ENCODE measurements at regions not wholly inside any gene's neighbourhood (a gene's known extent, or its start where the extent isn't known, plus 50 kb on each side); places are given as distances from the start of the nearest gene placed in this dataset.

- DNase-seq, result no peak
Observed at GRCh38 chr10:62919776-62920175, 103.6 kb upstream of the EGR2 start.

DNA sequence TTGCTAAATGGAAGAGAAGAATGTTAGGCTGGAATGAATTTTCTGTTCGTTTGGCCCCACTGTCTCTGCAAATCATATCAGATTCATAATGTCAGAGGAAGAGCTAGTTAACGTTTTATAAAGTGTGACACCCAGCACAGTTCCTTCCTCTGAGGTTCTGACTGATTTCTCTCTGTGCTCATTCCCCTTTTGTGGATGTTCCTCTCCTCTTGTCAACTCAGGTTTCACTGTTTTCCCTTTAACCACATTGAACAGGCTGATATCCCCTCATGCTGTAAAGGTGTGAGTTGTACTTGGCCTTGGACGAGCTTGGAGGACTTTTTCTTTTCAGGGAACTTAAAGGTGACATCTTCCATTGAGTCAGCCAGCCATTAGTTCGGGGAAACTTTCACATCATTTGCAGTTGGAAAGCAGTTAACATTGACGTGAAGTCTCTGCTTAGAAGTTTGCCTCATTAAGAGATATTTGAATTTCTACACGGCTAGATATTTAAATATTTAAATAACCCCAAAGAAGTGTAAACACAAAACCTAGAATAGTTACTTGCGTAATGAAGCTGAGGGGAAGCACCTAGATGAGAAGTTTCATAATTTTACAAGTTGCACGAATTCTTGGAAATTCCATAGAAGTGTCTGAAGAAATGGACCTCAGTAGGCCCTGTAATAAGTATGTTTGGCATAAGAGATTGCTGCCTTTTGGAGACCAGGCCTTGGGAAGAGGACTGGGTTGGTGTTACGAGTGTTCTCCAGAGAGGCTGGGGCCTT is 101.5 kb upstream of the EGR2 start:
- DNase-seq, result no peak

DNA sequence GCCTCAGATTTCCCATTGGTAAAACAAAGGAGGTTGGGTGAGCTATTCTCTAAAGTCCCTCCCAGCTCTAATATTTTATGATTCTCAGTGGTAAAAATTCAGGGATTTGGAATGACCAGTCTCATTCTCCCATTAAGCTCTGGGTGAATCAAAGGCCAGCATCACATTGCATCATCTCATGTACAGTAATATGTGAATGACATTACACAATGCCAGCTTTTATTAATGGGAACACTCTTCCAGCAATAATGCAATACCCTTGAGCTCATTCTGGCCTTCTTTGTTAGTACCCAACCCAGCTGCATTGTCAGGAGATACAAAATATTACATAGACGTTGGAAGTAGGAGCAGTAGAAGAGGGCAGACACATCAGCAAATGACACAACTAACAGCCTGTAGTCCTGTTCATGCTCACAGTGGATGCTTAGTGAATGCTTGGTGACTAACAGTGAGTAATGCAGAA is 100.0 kb upstream of the EGR2 start:
- no peak for DNase-seq

GRCh38 chr10:62915158-62915557 is 99.0 kb upstream of the EGR2 start:
- no peak for DNase-seq

- DNase-seq, result no peak
Observed at GRCh38 chr10:62912086-62912485, 95.9 kb upstream of the EGR2 start.

DNA sequence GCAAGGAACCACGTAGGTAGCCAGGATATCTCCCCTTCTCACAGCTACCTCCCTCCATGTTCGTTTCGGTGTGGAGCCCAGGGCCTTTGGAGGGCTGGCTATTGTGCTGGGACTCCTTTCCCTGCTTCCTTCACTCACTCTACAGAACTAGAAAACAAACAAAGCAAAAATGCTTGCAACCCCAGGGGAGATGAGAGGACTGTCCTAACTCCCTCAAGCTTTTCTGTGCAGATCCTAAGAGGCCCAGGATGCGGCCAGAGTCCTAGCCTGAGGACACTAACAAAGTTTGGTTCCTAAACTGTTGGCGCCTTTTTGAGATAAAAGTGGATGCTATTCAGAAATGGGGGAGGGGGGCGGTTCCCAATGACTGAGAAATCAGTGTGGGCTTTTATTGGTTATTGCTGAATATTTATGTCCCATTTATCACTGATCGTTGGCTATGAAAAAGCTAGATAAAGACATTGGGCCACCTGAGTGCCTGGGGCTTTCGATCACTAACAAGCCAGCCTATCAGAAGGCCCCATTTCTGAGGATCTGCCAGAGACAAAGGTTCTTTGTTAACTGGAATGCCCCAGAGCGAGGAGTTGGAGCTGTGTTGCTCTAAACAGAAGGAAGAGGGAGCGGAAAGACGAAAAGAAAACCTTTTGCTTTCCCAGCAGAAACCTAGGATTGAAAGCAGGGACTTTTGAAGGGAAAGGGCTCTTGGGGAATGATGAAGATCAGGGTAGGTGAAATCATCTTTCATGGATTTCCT is 95.2 kb upstream of the EGR2 start:
- no peak for DNase-seq

GRCh38 chr10:62907470-62908212 is 91.5 kb upstream of the EGR2 start:
- no peak for DNase-seq

GRCh38 chr10:62904281-62904875 is 88.2 kb upstream of the EGR2 start:
- no peak for DNase-seq

GRCh38 chr10:62903828-62904227 is 87.7 kb upstream of the EGR2 start:
- DNase-seq, result no peak

- no peak for DNase-seq
Observed at GRCh38 chr10:62900829-62901571, 84.8 kb upstream of the EGR2 start.

DNA sequence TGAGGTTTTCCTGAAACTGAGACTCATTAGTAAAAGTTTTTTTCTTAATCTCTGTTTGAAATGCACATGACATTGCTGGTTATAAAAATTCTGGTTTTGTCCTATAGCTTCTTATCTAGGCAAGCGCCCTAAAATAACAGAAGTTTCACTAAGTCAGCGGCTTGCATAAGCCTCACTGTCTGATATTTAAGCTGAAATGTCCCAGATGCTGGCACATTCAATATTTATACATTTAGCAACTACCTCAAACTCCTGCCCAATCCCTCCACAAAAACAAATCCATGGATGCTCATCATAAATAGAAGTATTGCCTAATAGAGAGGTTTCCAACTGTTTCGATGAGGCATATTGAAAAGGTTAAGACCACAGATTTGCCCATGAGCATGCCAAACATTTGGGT is 83.1 kb upstream of the EGR2 start:
- no peak for DNase-seq

DNA sequence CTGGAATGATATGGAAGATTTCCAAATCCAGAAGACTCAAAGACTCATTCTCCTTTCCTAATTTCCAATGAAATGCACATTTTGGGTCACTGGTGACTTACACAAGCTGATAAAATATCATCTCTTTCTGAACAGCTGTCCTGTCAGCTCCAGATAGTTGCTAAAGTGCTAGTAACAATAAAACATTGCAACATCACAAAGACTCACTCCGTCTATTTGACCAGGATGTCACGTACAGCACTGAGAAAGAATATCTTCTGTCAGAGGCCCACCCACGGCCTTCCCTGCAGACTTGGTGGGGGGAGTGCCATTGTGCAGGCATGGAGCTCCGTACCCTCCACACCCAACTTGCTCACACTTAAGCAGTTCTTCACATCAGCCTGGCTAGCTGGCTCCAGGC is 78.9 kb upstream of the EGR2 start:
- no peak for DNase-seq

GRCh38 chr10:62894156-62894555 is 78.0 kb upstream of the EGR2 start:
- no peak for DNase-seq

GRCh38 chr10:62893036-62893435 is 76.9 kb upstream of the EGR2 start:
- DNase-seq, result no peak

DNA sequence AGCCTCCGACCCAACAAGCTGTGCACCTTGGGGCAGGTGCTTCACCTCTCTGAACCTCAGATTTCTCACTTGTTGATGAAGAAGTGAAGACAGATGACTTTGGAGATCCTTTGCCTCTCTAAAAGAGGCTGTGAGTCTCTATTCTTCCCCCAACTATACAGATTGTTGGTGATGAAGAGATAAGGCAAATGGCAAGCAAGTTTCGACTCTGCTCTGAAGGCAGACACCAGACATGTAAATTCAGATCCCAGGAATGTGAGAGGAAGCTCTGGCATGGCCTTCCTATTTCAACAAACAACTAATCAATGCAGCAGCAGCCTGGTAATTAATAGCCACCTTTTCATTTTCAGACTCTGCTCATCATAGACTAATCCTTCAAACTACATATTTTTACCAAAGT is 74.2 kb upstream of the EGR2 start:
- no peak for DNase-seq

- DNase-seq, result no peak
Observed at GRCh38 chr10:62887642-62888041, 71.5 kb upstream of the EGR2 start.

- no peak for DNase-seq
Observed at GRCh38 chr10:62885684-62886461, 69.7 kb upstream of the EGR2 start.

- no peak for DNase-seq
Observed at GRCh38 chr10:62880162-62880561, 64.0 kb upstream of the EGR2 start.

DNA sequence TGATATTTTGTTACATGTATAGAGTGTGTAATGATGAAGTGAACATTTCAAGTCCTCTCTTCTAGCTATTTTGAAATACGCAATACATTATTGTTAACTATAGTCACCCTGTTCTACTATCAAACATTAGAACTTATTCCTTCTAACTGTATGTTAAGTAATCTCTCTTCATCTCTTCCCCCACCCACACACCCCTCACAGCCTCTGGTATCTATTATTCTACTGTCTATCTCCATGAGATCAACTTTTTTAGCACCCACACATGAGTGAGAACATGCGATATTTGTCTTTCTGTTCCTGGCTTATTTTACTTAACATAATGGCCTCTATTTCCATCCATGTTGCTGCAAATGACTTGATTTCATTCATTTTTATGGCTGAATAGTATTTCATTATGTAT is 57.7 kb upstream of the EGR2 start:
- peak in 1 of 2 donors; percentile 38 for DNase-seq

GRCh38 chr10:62870866-62871265 is 54.7 kb upstream of the EGR2 start:
- peak; percentile 30 to 33 for DNase-seq

- no peak for DNase-seq
Observed at GRCh38 chr10:62869958-62870357, 53.8 kb upstream of the EGR2 start.

- no peak for DNase-seq
Observed at GRCh38 chr10:62866941-62867340, 50.8 kb upstream of the EGR2 start.

Data from stimulated activated CD4-positive, alpha-beta T cell treated with anti-CD3 and anti-CD28 coated beads, Interleukin-2, amount 100 ng/mL, for 24 hours (primary cell).